Amniotic stem cell (primary cell): ENCODE measurements at regions not wholly inside any gene's neighbourhood (a gene's known extent, or its start where the extent isn't known, plus 50 kb on each side); places are given as distances from the start of the nearest gene placed in this dataset.

Source experiments
- DNase-seq: peaks from one replicate; lab custom pipeline; 2025; lab: John Stamatoyannopoulos, UW

GRCh38 chr14:42750771-42751170 lies 1144.1 kb downstream of the LRFN5 start:
- no peak for DNase-seq

- no peak for DNase-seq
Observed at GRCh38 chr14:42742084-42742483, 1135.4 kb downstream of the LRFN5 start.

- DNase-seq: no peak
Observed at GRCh38 chr14:42736408-42736807, 1129.7 kb downstream of the LRFN5 start.

DNA sequence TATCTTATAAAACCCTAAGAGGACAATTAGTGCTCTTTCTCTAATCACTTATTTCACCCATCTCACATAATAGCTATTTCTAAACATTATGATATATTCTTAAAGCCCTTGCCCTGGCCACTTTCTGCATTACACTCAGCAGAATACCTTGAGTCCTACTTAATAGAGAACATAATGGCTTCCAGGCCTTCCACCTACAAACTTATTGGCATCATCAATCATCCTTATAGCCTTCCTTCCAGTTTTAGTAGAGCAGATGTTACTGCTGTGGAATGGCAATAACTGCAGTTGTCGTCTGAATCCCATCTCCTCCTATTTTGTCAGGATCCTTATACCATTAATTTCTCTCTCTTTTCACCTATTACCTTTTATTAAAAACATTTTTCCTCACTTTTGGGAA lies 1127.4 kb downstream of the LRFN5 start:
- no peak for DNase-seq

DNA sequence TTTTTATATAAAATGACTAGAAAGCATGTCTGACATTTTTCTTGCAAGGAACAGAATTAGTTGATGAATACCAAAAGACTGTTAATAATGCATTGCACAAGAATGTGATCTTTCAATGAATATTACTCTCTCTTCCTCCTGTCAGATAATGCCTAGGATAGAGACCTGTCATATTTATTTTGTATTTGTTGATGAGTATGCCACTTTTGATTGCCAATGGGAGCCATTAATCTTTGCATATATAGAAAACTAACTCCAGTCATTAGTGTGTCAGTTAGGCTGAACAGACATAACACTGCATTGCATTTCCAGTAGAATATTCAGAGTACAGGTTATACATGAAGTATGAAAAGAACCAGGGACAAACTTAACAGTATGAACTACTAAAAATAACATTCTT lies 1125.3 kb downstream of the LRFN5 start:
- DNase-seq: no peak

DNA sequence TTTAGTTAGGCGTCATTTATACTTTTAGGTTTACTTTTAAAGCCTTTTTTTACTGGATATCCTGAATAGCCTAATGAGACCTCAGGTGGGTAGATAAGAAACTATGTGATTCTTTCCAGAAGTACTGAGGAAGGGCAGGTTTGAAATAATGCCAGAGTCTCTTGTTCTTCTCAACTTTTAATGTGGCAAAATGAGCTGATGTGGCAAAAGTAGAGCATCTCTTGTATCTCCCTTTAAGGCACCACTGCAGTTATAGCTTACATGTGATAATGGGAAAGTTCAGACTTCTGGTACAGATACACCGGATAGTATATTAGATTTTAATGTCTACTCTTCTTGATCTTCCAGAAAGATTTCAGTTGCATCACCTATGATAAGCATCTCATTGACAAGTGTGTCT lies 1124.8 kb downstream of the LRFN5 start:
- DNase-seq: no peak

- no peak for DNase-seq
Observed at GRCh38 chr14:42729681-42730080, 1123.0 kb downstream of the LRFN5 start.

DNA sequence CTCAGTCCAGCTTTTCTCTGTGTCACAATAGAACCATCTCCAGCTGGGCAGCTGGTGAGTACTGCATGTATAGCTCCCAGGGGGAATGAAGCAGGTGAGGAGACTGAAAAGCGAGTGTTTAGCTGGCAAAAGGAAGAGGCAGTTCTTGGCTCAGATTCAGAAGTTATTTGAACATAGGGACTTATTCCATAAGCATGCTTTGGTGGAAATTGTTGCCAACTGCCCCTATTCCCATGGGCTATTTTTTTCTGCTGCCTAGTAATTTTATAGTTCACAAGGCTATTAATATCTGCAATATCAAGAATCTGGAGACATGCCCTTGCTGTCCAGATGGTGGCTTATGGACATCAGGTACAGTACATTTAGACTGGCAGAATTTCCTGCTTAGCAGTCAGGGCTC lies 1112.7 kb downstream of the LRFN5 start:
- no peak for DNase-seq

GRCh38 chr14:42715316-42715715 lies 1108.6 kb downstream of the LRFN5 start:
- no peak for DNase-seq

GRCh38 chr14:42710071-42710470 lies 1103.4 kb downstream of the LRFN5 start:
- DNase-seq: no peak

DNA sequence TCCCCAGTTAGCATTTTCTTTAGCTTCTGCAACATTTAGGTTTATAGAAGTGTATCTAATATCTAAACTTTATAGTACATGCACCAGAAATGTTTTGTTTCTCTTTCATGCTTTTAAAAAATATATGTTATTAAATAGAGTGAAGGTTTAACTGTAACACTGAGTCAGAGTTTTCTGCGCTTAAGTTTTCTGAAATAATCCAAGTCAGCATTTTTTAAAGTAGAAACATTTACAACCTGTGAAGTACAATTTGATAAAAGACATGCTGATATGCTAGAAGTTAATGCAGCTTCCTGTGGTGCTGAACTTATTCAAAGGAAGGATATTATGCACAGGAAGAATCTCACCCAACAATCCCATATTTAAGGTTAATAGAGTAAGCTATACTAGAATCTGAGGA lies 1096.8 kb downstream of the LRFN5 start:
- DNase-seq: no peak

- no peak for DNase-seq
Observed at GRCh38 chr14:42687421-42687820, 1080.7 kb downstream of the LRFN5 start.

DNA sequence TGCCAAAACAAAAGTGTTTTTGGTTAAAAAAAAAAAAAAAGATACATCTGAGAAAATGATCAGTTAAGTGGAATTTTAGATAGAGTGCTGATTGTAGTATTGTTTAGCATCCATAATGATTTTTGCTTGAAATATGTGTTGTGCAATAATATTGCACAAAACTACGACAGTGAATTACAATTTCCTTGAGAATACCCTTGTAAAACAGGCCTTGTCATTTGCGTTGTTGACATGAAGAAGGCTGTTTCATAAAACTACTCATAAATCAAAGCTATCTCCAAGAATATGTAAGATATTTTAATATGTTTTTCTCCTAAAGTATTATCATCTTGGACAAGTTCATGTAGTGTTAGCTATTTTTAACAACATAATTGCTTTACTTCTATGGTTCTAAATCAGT lies 1077.0 kb downstream of the LRFN5 start:
- no peak for DNase-seq

DNA sequence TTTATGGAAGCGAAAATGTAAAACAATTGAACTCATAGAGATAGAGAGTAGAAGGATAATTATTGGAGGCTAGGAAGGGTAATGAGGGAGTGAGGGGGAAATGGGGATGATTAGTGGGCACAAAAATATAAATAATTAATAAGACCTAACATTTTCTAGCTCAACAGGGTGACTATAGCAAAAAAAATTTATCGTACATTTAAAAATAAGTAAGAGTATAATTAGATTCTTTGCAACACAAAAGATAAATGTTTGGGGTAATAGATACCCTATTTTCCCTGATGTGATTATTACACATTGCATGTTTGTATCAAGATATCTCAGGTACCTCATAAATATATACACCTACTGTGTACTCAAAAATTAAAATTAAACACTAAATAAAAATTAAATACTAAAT lies 1070.0 kb downstream of the LRFN5 start:
- DNase-seq: no peak

- DNase-seq: no peak
Observed at GRCh38 chr14:42673963-42674362, 1067.3 kb downstream of the LRFN5 start.

DNA sequence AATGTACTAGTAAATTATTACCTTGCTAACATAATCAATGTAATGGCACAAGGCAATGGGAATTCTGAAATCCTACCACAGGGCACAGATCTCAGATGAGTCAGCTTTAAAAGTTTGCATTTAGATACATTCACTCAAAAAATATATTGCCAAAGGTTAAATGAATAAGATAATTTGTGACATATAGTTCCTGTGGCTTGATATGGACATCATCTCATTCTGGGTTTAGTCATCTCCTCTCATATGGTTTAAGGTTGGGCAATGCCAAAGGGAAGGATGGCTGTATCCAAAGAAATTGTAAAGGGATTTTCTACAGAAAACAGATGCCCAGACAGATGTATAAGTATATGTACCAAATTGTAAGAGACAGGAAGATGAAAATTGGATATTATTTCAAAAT lies 1065.0 kb downstream of the LRFN5 start:
- no peak for DNase-seq

DNA sequence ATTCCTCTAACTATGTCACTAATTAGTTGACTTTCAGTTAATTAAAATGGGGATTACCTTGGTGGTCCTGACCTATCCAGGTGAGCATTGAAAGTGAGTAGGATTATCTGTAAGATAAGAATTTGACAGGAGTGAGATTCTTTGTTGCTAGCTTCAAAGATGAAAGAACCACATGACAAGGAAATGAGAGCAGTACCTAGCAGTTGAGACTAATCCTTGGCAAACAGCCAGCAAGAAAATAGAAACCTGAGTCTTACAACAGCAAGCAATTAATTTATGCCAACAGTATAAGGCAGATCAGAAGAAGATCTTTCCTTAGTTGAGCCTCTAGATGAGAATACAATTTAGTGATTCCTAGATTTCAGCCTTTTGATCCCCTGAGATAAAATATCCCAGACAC lies 1058.4 kb downstream of the LRFN5 start:
- DNase-seq: no peak

DNA sequence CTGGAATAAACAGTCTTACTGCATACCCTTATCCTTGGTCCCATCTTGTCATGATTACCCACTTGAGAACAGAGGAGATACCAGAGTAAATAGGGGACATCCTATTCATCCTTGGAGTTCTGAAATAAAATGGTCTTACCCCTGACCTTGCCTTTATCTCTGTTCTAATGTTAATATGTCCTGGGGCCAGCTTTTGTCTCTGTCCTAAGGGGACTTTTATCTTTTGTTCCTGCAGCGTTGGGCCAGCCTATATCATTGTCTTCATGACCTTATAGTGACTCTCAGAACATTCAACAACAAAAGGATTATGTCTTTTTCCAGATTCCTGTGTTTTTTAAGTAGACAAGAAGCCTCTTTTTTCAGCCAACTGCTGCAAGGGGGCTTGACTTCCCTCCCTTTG lies 1057.5 kb downstream of the LRFN5 start:
- DNase-seq: no peak

DNA sequence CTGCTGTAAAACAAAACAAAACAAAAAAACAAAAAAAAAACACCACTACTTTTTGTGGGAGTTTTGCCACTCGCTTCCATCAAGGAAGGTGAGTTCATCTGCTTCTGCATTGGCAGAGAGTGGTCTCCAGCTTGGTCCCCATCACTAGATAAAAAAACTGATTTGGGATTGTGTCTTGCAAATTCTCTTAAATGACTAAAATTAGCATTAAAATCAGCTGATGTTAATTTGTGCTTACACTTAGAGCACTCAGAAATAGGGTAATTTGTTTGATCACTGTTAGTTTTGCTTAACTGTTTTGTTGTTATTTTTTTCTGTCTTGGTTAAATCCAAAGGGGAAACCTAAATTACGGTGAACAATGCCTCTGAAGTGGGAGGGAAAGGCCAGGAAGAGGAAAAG lies 1048.0 kb downstream of the LRFN5 start:
- no peak for DNase-seq

DNA sequence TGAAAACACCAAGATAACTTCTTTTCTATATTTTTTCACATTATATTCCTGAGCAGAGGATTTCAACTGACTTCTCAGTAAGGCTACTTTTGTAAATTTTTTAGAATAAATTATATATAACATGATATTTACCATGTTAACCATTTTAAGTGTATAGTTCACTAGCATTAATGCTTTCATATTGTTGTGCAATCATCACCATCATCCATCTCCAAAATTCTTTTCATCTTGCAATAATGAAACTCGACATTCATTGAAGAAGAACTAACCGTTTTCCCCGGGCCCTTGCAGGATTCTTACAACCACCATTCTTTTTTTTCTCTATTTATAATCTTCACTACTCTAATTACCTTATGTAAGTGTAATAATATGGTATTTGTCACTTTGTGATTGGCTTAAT lies 1036.1 kb downstream of the LRFN5 start:
- DNase-seq: no peak

- no peak for DNase-seq
Observed at GRCh38 chr14:42633504-42634095, 1026.9 kb downstream of the LRFN5 start.

DNA sequence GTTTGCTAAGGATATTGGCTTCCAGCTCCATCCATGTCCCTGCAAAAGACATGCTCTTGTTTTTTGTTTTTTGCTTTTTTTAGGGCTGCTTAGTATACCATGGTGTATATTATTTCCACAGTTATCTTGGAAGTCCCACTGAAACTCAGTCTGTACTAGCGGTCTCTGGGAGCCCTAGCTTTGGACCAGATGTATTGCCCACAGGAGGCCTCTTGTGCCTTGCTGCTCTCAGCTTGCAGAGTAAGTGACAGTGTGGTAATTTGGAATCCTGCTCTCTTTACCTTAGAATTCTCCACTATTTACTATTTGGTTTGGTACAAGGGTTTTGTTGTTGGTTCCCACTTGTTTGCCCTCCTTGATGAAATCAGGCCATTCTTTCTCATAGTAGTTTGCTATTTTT lies 1022.9 kb downstream of the LRFN5 start:
- DNase-seq: no peak

- DNase-seq: no peak
Observed at GRCh38 chr14:42628602-42629001, 1021.9 kb downstream of the LRFN5 start.

DNA sequence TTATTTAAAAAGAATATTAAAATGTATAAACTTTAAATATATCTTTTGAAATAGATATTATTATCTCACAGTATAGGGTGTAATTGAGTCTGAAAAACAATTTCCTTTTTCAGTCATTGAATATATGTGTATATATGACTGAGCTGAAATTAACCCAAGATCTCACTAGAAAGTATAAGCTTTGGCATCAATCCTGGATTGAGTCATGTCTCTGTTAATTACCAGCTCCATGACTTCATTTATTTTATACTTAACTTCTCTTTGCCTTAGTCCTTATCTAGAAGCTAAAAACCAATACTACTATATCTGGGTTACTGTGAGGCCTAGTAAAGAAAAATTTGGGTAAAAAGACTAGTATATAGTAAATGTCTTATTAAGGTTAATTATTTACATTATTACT lies 1020.3 kb downstream of the LRFN5 start:
- DNase-seq: no peak
